HG02870 (cell line): ENCODE measurements at regions not wholly inside any gene's neighbourhood (a gene's known extent, or its start where the extent isn't known, plus 50 kb on each side); places are given as distances from the start of the nearest gene placed in this dataset.

Experiments used
- ATAC-seq: cut with Tn5 transposase; IDR thresholded peaks from one replicate; pipeline ENCODE4 v1.9.1; 2021; ENCODE audit warnings: mild to moderate bottlenecking, moderate library complexity; ENCODE audit not compliant: unreplicated experiment

- no peak for ATAC-seq
Measured at GRCh38 chrX:148354916-148355315, 145.5 kb upstream of the AFF2 start.

GRCh38 chrX:148361641-148362040, 138.8 kb upstream of the AFF2 start:
- no peak for ATAC-seq

GRCh38 chrX:148363471-148364235, 136.8 kb upstream of the AFF2 start:
- no peak for ATAC-seq

GRCh38 chrX:148365233-148365632, 135.2 kb upstream of the AFF2 start:
- ATAC-seq = no peak

- no peak for ATAC-seq
Measured at GRCh38 chrX:148371291-148371690, 129.1 kb upstream of the AFF2 start.

GRCh38 chrX:148372925-148373324, 127.5 kb upstream of the AFF2 start:
- no peak for ATAC-seq

GRCh38 chrX:148376342-148376741, 124.1 kb upstream of the AFF2 start:
- ATAC-seq = no peak

- ATAC-seq = no peak
Measured at GRCh38 chrX:148380107-148380506, 120.3 kb upstream of the AFF2 start.

- peak; percentile 93 for ATAC-seq
Measured at GRCh38 chrX:148380650-148381561, 119.5 kb upstream of the AFF2 start.

- peak; percentile 17 for ATAC-seq
Measured at GRCh38 chrX:148381603-148382002, 118.8 kb upstream of the AFF2 start.

- ATAC-seq = no peak
Measured at GRCh38 chrX:148382983-148383382, 117.4 kb upstream of the AFF2 start.

- ATAC-seq = no peak
Measured at GRCh38 chrX:148385471-148385870, 114.9 kb upstream of the AFF2 start.

- no peak for ATAC-seq
Measured at GRCh38 chrX:148389629-148390028, 110.8 kb upstream of the AFF2 start.

GRCh38 chrX:148412006-148412405, 88.4 kb upstream of the AFF2 start:
- no peak for ATAC-seq

GRCh38 chrX:148416142-148416541, 84.3 kb upstream of the AFF2 start:
- peak; percentile 60 for ATAC-seq

GRCh38 chrX:148416931-148417330, 83.5 kb upstream of the AFF2 start:
- no peak for ATAC-seq

GRCh38 chrX:148417934-148418333, 82.5 kb upstream of the AFF2 start:
- no peak for ATAC-seq

GRCh38 chrX:148422526-148422925, 77.9 kb upstream of the AFF2 start:
- no peak for ATAC-seq

GRCh38 chrX:148424570-148424969, 75.8 kb upstream of the AFF2 start:
- ATAC-seq = no peak

GRCh38 chrX:148426467-148426866, 74.0 kb upstream of the AFF2 start:
- ATAC-seq = no peak

GRCh38 chrX:148441387-148441786, 59.0 kb upstream of the AFF2 start:
- no peak for ATAC-seq

GRCh38 chrX:148443216-148443615, 57.2 kb upstream of the AFF2 start:
- no peak for ATAC-seq
